Lower leg skin (tissue), 3 donors: ENCODE measurements at regions not wholly inside any gene's neighbourhood (a gene's known extent, or its start where the extent isn't known, plus 50 kb on each side); places are given as distances from the start of the nearest gene placed in this dataset.

Experiments used
- POLR2A ChIP-seq, 2 donors: fragments of 450-650 bp; IDR thresholded peaks; one replicate each; pipeline ENCODE4 v1.6.1; 2016 to 2017; ENCODE audit warnings: antibody characterized with exemption in 2 of 2, mild to moderate bottlenecking in 1 of 2, moderate library complexity in 1 of 2
- TF ChIP-seq, protein P1 (sequence below), 3 donors: fragments of 450-650 bp; IDR thresholded peaks; one replicate each; pipeline ENCODE4 v1.5.1; 2016; ENCODE audit warnings: antibody characterized with exemption in 3 of 3, mild to moderate bottlenecking in 3 of 3, moderate library complexity in 2 of 3

DNA sequence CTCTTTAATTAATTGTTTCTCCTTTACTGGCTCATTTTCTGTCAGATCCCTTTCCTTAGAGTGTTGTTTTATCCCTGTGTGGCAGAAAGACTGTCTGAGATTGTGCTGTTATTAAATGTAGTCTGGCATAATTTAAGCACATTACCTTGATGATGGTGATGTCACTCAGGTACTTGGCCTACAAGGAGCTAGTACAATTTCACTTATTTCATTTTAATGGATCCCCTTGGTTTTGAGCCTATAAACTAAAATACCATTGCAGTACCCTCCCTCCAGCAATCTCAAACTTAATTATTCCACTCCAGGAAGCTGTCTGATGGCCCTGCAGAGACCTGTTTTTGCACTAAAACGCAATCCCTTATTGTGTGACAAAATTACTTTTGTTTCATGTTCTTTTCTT lies 968.6 kb downstream of the ADGRL3 start:
- TF ChIP-seq POLR2A (IDR thresholded peaks at IDR 0.05), result no peak
- TF ChIP-seq, protein P1, sequence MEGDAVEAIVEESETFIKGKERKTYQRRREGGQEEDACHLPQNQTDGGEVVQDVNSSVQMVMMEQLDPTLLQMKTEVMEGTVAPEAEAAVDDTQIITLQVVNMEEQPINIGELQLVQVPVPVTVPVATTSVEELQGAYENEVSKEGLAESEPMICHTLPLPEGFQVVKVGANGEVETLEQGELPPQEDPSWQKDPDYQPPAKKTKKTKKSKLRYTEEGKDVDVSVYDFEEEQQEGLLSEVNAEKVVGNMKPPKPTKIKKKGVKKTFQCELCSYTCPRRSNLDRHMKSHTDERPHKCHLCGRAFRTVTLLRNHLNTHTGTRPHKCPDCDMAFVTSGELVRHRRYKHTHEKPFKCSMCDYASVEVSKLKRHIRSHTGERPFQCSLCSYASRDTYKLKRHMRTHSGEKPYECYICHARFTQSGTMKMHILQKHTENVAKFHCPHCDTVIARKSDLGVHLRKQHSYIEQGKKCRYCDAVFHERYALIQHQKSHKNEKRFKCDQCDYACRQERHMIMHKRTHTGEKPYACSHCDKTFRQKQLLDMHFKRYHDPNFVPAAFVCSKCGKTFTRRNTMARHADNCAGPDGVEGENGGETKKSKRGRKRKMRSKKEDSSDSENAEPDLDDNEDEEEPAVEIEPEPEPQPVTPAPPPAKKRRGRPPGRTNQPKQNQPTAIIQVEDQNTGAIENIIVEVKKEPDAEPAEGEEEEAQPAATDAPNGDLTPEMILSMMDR (IDR thresholded peaks at IDR 0.05), result no peak
